ENCODE measurements at regions not wholly inside any gene's neighbourhood (a gene's known extent, or its start where the extent isn't known, plus 50 kb on each side); places are given as distances from the start of the nearest gene placed in this dataset.

- no peak for DNase-seq
Measured at GRCh38 chr19:31502536-31503170, 153.4 kb upstream of the TSHZ3 start.

GRCh38 chr19:31503211-31503610 lies 154.0 kb upstream of the TSHZ3 start:
- DNase-seq, result no peak

GRCh38 chr19:31504221-31504620 lies 155.0 kb upstream of the TSHZ3 start:
- DNase-seq, result no peak

GRCh38 chr19:31505596-31505910 lies 156.3 kb upstream of the TSHZ3 start:
- DNase-seq, result no peak

GRCh38 chr19:31506102-31506501 lies 156.9 kb upstream of the TSHZ3 start:
- no peak for DNase-seq

GRCh38 chr19:31510635-31511034 lies 161.4 kb upstream of the TSHZ3 start:
- no peak for DNase-seq

- no peak for DNase-seq
Measured at GRCh38 chr19:31511098-31511497, 161.9 kb upstream of the TSHZ3 start.

- no peak for DNase-seq
Measured at GRCh38 chr19:31511696-31512095, 162.5 kb upstream of the TSHZ3 start.

GRCh38 chr19:31512181-31512970 lies 163.1 kb upstream of the TSHZ3 start:
- no peak for DNase-seq

GRCh38 chr19:31513841-31514240 lies 164.6 kb upstream of the TSHZ3 start:
- DNase-seq, result no peak

GRCh38 chr19:31515931-31516330 lies 166.7 kb upstream of the TSHZ3 start:
- no peak for DNase-seq

GRCh38 chr19:31516756-31517155 lies 167.5 kb upstream of the TSHZ3 start:
- DNase-seq, result no peak

- DNase-seq, result no peak
Measured at GRCh38 chr19:31517224-31518180, 168.3 kb upstream of the TSHZ3 start.

- no peak for DNase-seq
Measured at GRCh38 chr19:31518216-31519020, 169.2 kb upstream of the TSHZ3 start.

GRCh38 chr19:31519256-31519655 lies 170.0 kb upstream of the TSHZ3 start:
- no peak for DNase-seq

- no peak for DNase-seq
Measured at GRCh38 chr19:31519908-31520307, 170.7 kb upstream of the TSHZ3 start.

GRCh38 chr19:31520633-31521032 lies 171.4 kb upstream of the TSHZ3 start:
- no peak for DNase-seq

GRCh38 chr19:31525610-31526147 lies 176.4 kb upstream of the TSHZ3 start:
- DNase-seq, result no peak

- DNase-seq, result no peak
Measured at GRCh38 chr19:31527443-31527842, 178.2 kb upstream of the TSHZ3 start.

GRCh38 chr19:31528261-31528660 lies 179.0 kb upstream of the TSHZ3 start:
- DNase-seq, result no peak

GRCh38 chr19:31529121-31529520 lies 179.9 kb upstream of the TSHZ3 start:
- DNase-seq, result no peak

- no peak for DNase-seq
Measured at GRCh38 chr19:31530781-31531180, 181.5 kb upstream of the TSHZ3 start.

- DNase-seq, result no peak
Measured at GRCh38 chr19:31531326-31531725, 182.1 kb upstream of the TSHZ3 start.

Data from kidney glomerular epithelial cell (primary cell).